SU-DHL-6 (cell line): ENCODE measurements at regions not wholly inside any gene's neighbourhood (a gene's known extent, or its start where the extent isn't known, plus 50 kb on each side); places are given as distances from the start of the nearest gene placed in this dataset.

Experiments
- H2AFZ ChIP-seq: fragments of 200-600 bp; sonication (generic); 2 replicates; pipeline ENCODE4 v1.6.1; 2014; ENCODE audit warnings: low read depth, mild to moderate bottlenecking, moderate library complexity, mixed read lengths, antibody characterized with exemption, low read length; ENCODE audit not compliant: severe bottlenecking
- H3F3A ChIP-seq: fragments of 200-600 bp; shearing (Covaris generic); 2 replicates; pipeline ENCODE4 v1.6.0; 2016; ENCODE audit warnings: antibody characterized with exemption, mild to moderate bottlenecking; ENCODE audit not compliant: insufficient read depth
- H3K27ac ChIP-seq: fragments of 200-600 bp; sonication (generic); 2 replicates; pipeline ENCODE4 v1.5.1; 2016; ENCODE audit warnings: low read depth, mild to moderate bottlenecking, low read length, moderate library complexity, mixed read lengths
- H3K27me3 ChIP-seq: fragments of 200-600 bp; sonication (generic), shearing (Covaris generic); 2 replicates; pipeline ENCODE4 v1.6.0; 2014; ENCODE audit warnings: mild to moderate bottlenecking, low read length
- H3K36me3 ChIP-seq: fragments of 200-600 bp; sonication (generic); 2 replicates; pipeline ENCODE4 v1.6.1; 2014; ENCODE audit warnings: mild to moderate bottlenecking, low read length, mixed read lengths
- H3K4me2 ChIP-seq: fragments of 300-600, 200-600 bp; shearing (Covaris generic), sonication (generic); 2 replicates; pipeline ENCODE4 v1.6.0; 2014; ENCODE audit warnings: low read length, low read depth, mild to moderate bottlenecking; ENCODE audit not compliant: poor library complexity, severe bottlenecking
- H3K4me3 ChIP-seq: fragments of 200-600 bp; sonication (generic); 2 replicates; pipeline ENCODE4 v1.5.1; 2014; ENCODE audit warnings: antibody characterized with exemption, low read length, mild to moderate bottlenecking, mixed read lengths; ENCODE audit not compliant: insufficient read depth, poor library complexity, severe bottlenecking
- H3K79me2 ChIP-seq: fragments of 200-600 bp; sonication (generic); 2 replicates; pipeline ENCODE4 v1.6.1; 2014; ENCODE audit warnings: mild to moderate bottlenecking, low read length, moderate library complexity; ENCODE audit not compliant: insufficient read depth
- H3K9ac ChIP-seq: fragments of 200-600 bp; sonication (generic); 2 replicates; pipeline ENCODE4 v1.7.0; 2014; ENCODE audit warnings: mild to moderate bottlenecking, low read length
- H3K9me2 ChIP-seq: fragments of 200-600 bp; sonication (generic); replicated peaks from 2 replicates; pipeline ENCODE4 v1.6.1; 2014; ENCODE audit warnings: low read length; ENCODE audit not compliant: insufficient read depth
- H3K9me3 ChIP-seq: fragments of 200-600 bp; sonication (generic); 2 replicates; pipeline ENCODE4 v1.6.1; 2014; ENCODE audit warnings: low read length, mixed read lengths; ENCODE audit not compliant: insufficient read depth
- H4K20me1 ChIP-seq: fragments of 200-600 bp; sonication (generic); 2 replicates; pipeline ENCODE4 v1.6.1; 2014; ENCODE audit warnings: low read depth, mild to moderate bottlenecking, antibody characterized with exemption, low read length, moderate library complexity, mixed read lengths
- CTCF ChIP-seq: fragments of 200-600 bp; sonication (generic); IDR thresholded peaks from one replicate; pipeline ENCODE4 v1.5.1; 2017; ENCODE audit warnings: antibody characterized with exemption, mild to moderate bottlenecking, low read length, moderate library complexity; ENCODE audit not compliant: insufficient read depth, poor library complexity, severe bottlenecking
- EZH2phosphoT487 ChIP-seq: fragments of 200-600 bp; sonication (generic), shearing (Covaris generic); conservative IDR thresholded peaks from 2 replicates; pipeline ENCODE4 v1.6.1; 2018; ENCODE audit warnings: mild to moderate bottlenecking, antibody characterized with exemption, low read length, moderate library complexity, mixed read lengths

DNA sequence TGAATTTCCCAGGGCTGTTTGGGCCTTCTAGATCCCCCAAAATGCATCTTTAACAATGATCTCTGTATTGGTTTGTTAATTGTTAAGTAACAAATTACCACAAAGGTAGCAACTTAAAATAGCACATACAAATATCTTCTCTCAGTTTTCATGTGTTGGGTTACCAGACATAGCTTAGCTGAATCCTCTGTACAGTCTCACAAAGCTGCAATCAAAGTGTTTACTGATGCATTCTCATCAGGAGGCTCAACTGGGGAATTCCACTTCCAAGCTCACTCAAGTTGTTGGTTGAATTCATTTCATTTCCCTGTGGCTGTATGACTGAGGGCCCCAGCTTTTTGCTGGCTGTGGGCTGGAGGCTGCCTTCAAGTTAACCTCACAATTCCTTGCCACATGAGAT is 297.6 kb downstream of the RPLP1 start:
- Histone ChIP-seq H3K4me2 (no peak overlapping the region), H3F3A (no peaks in the 10 kb centered on the region), H4K20me1 (no peaks in the 10 kb centered on the region), H3K79me2 (no peaks in the 10 kb centered on the region), H3K36me3 (no peaks in the 10 kb centered on the region), H3K9ac (no peak overlapping the region), H3K9me2 (no peaks in the 10 kb centered on the region), H2AFZ (no peak overlapping the region), H3K9me3 (peaks cover 12% of the 10 kb centered on the region; the same call in 1 of the 2 replicates), H3K27me3 (no peaks in the 10 kb centered on the region), H3K27ac (no peak overlapping the region), H3K4me3 (no peak overlapping the region)
- TF ChIP-seq EZH2phosphoT487 (no peak), CTCF (no peak)

- H3K79me2 ChIP-seq: no peaks in the 10 kb centered on the region
- no peak overlapping the region for H3K4me2 ChIP-seq
- no peaks in the 10 kb centered on the region for H3F3A ChIP-seq
- no peak overlapping the region for H3K4me3 ChIP-seq
- H2AFZ ChIP-seq: no peak overlapping the region
- no peak for TF ChIP-seq EZH2phosphoT487
- no peak for TF ChIP-seq CTCF
- no peaks in the 10 kb centered on the region for H4K20me1 ChIP-seq
- no peaks in the 10 kb centered on the region for H3K27me3 ChIP-seq
- H3K9ac ChIP-seq: no peak overlapping the region
- no peaks in the 10 kb centered on the region for H3K36me3 ChIP-seq
- H3K9me3 ChIP-seq: peaks cover 12% of the 10 kb centered on the region; the same call in 1 of the 2 replicates
- H3K27ac ChIP-seq: no peak overlapping the region
- no peaks in the 10 kb centered on the region for H3K9me2 ChIP-seq
These were observed 298.5 kb downstream of the RPLP1 start for GRCh38 chr15:69751147-69751546.

DNA sequence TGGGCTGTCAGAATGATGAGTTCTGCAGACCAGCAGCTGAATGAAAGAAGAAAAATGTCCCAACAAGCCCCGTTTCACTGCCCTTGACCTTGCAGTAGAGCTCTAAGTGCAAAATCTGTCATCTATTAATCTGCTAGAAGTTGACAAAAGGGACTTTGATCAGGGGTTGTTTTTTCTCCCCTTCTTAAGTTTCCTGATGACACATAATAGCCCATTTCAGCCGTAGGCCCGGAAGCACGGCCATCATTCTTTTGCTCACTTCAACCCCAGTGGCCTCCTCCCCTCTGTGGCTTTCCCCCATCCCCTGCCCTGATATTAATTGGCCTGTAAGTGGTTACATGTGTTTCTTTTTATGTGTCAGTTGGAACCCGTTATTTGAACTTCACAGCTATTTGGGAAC is 298.9 kb downstream of the RPLP1 start:
- no peak overlapping the region for H2AFZ ChIP-seq
- no peak overlapping the region for H3K27ac ChIP-seq
- H3K9me3 ChIP-seq: peaks cover 12% of the 10 kb centered on the region; the same call in 1 of the 2 replicates
- H3K36me3 ChIP-seq: no peaks in the 10 kb centered on the region
- H3K9me2 ChIP-seq: no peaks in the 10 kb centered on the region
- H3K4me2 ChIP-seq: no peak overlapping the region
- H3K4me3 ChIP-seq: no peak overlapping the region
- no peaks in the 10 kb centered on the region for H3F3A ChIP-seq
- no peaks in the 10 kb centered on the region for H4K20me1 ChIP-seq
- TF ChIP-seq CTCF (no peak), EZH2phosphoT487 (no peak)
- no peak overlapping the region for H3K9ac ChIP-seq
- H3K27me3 ChIP-seq: no peaks in the 10 kb centered on the region
- no peaks in the 10 kb centered on the region for H3K79me2 ChIP-seq

- Histone ChIP-seq H3K9me3 (peaks cover 12% of the 10 kb centered on the region; the same call in 1 of the 2 replicates), H4K20me1 (no peaks in the 10 kb centered on the region), H3K79me2 (no peaks in the 10 kb centered on the region), H3K4me3 (no peak overlapping the region), H3K27ac (no peak overlapping the region), H3K9me2 (no peaks in the 10 kb centered on the region), H2AFZ (no peak overlapping the region), H3K9ac (no peak overlapping the region), H3K36me3 (no peaks in the 10 kb centered on the region), H3K27me3 (no peaks in the 10 kb centered on the region), H3K4me2 (no peak overlapping the region), H3F3A (no peaks in the 10 kb centered on the region)
- TF ChIP-seq EZH2phosphoT487 (no peak), CTCF (no peak)
These were observed 301.2 kb downstream of the RPLP1 start for GRCh38 chr15:69753867-69754266.
